Activated CD8-positive, alpha-beta memory T cell treated with anti-CD3 and anti-CD28 coated beads, Interleukin-2, amount 50 U/mL, for 1 hour (primary cell): ENCODE measurements at regions not wholly inside any gene's neighbourhood (a gene's known extent, or its start where the extent isn't known, plus 50 kb on each side); places are given as distances from the start of the nearest gene placed in this dataset.
"Not testable (repeated sequence)": the region's sequence is repeated elsewhere in the genome, so short reads cannot be mapped to it uniquely, and the experiment has no call there.

ENCODE experiments used
- DNase-seq: peaks from one replicate; pipeline ENCODE4 v3.0.0-alpha.2; 2020; ENCODE audit errors: extremely low read depth

- no peak for DNase-seq
Observed at GRCh38 chr6:169933839-169934698, 182.6 kb downstream of the ERMARD start.

GRCh38 chr6:169933251-169933821 is 181.9 kb downstream of the ERMARD start:
- no peak for DNase-seq

GRCh38 chr6:169932491-169932890 is 181.1 kb downstream of the ERMARD start:
- DNase-seq: no peak

- DNase-seq: no peak
Observed at GRCh38 chr6:169931261-169931660, 179.8 kb downstream of the ERMARD start.

GRCh38 chr6:169930799-169931198 is 179.4 kb downstream of the ERMARD start:
- DNase-seq: no peak

- DNase-seq: no peak
Observed at GRCh38 chr6:169927711-169928110, 176.3 kb downstream of the ERMARD start.

- no peak for DNase-seq
Observed at GRCh38 chr6:169926617-169927417, 175.4 kb downstream of the ERMARD start.

- DNase-seq: no peak
Observed at GRCh38 chr6:169923468-169924464, 172.3 kb downstream of the ERMARD start.

GRCh38 chr6:169921853-169922824 is 170.7 kb downstream of the ERMARD start:
- DNase-seq: no peak

GRCh38 chr6:169921217-169921616 is 169.8 kb downstream of the ERMARD start:
- DNase-seq: no peak

GRCh38 chr6:169920359-169921020 is 169.1 kb downstream of the ERMARD start:
- no peak for DNase-seq

GRCh38 chr6:169918954-169919549 is 167.6 kb downstream of the ERMARD start:
- no peak for DNase-seq

- no peak for DNase-seq
Observed at GRCh38 chr6:169918239-169918953, 167.0 kb downstream of the ERMARD start.

- no peak for DNase-seq
Observed at GRCh38 chr6:169917153-169917552, 165.7 kb downstream of the ERMARD start.

- DNase-seq: no peak
Observed at GRCh38 chr6:169915769-169916550, 164.5 kb downstream of the ERMARD start.

- not testable (repeated sequence) for DNase-seq
Observed at GRCh38 chr6:169913745-169914144, 162.3 kb downstream of the ERMARD start.

- DNase-seq: no peak
Observed at GRCh38 chr6:169913096-169913638, 161.7 kb downstream of the ERMARD start.
